ENCODE measurements at regions not wholly inside any gene's neighbourhood (a gene's known extent, or its start where the extent isn't known, plus 50 kb on each side); places are given as distances from the start of the nearest gene placed in this dataset.
"Not testable (repeated sequence)": the region's sequence is repeated elsewhere in the genome, so short reads cannot be mapped to it uniquely, and the experiment has no call there.

- not testable (repeated sequence) for TF ChIP-seq CTCF (IDR thresholded peaks at IDR 0.05 in 2 of 3, conservative IDR thresholded peaks at IDR 0.05 in 1 of 3; ENCODE audit: control insufficient read depth in 2 of 3, extremely low read depth in 1 of 3, insufficient read depth in 1 of 3, low read depth in 3 of 3, low read length in 3 of 3); EZH2 (IDR thresholded peaks at IDR 0.05; ENCODE audit: borderline replicate concordance, control insufficient read depth, low read depth, low read length)
Measured at GRCh38 chr9:39015178-39015577, 272.8 kb downstream of the CNTNAP3 start.

Data from GM12878 (cell line).